HG03060 (cell line): ENCODE measurements at regions not wholly inside any gene's neighbourhood (a gene's known extent, or its start where the extent isn't known, plus 50 kb on each side); places are given as distances from the start of the nearest gene placed in this dataset.

Experiments
- ATAC-seq: cut with Tn5 transposase; IDR thresholded peaks from one replicate; pipeline ENCODE4 v1.9.1; 2021; ENCODE audit warnings: low read depth, moderate number of reproducible peaks; ENCODE audit not compliant: unreplicated experiment

- ATAC-seq, result no peak
Observed at GRCh38 chr3:140809316-140809715, 131.5 kb downstream of the TRIM42 start.

GRCh38 chr3:140816372-140817195 is 125.1 kb upstream of the SLC25A36 start:
- peak; percentile 92 for ATAC-seq

- no peak for ATAC-seq
Observed at GRCh38 chr3:140821493-140821892, 120.1 kb upstream of the SLC25A36 start.

- no peak for ATAC-seq
Observed at GRCh38 chr3:140822401-140823047, 119.1 kb upstream of the SLC25A36 start.

- no peak for ATAC-seq
Observed at GRCh38 chr3:140823106-140823505, 118.5 kb upstream of the SLC25A36 start.

- no peak for ATAC-seq
Observed at GRCh38 chr3:140827894-140828293, 113.7 kb upstream of the SLC25A36 start.

- no peak for ATAC-seq
Observed at GRCh38 chr3:140828585-140828984, 113.1 kb upstream of the SLC25A36 start.

- no peak for ATAC-seq
Observed at GRCh38 chr3:140829796-140830195, 111.8 kb upstream of the SLC25A36 start.

- no peak for ATAC-seq
Observed at GRCh38 chr3:140830391-140830790, 111.2 kb upstream of the SLC25A36 start.

GRCh38 chr3:140832883-140833282 is 108.8 kb upstream of the SLC25A36 start:
- ATAC-seq, result no peak

GRCh38 chr3:140834266-140835037 is 107.2 kb upstream of the SLC25A36 start:
- ATAC-seq, result no peak

- peak; percentile 96 for ATAC-seq
Observed at GRCh38 chr3:140842984-140843649, 98.5 kb upstream of the SLC25A36 start.

- ATAC-seq, result no peak
Observed at GRCh38 chr3:140843656-140844055, 98.0 kb upstream of the SLC25A36 start.

GRCh38 chr3:140844072-140844471 is 97.6 kb upstream of the SLC25A36 start:
- no peak for ATAC-seq

GRCh38 chr3:140845882-140846281 is 95.8 kb upstream of the SLC25A36 start:
- ATAC-seq, result no peak

- no peak for ATAC-seq
Observed at GRCh38 chr3:140848666-140849065, 93.0 kb upstream of the SLC25A36 start.

GRCh38 chr3:140850210-140850955 is 91.3 kb upstream of the SLC25A36 start:
- ATAC-seq, result no peak

- ATAC-seq, result no peak
Observed at GRCh38 chr3:140854961-140855360, 86.7 kb upstream of the SLC25A36 start.

GRCh38 chr3:140856905-140857304 is 84.7 kb upstream of the SLC25A36 start:
- no peak for ATAC-seq

- no peak for ATAC-seq
Observed at GRCh38 chr3:140857993-140858392, 83.6 kb upstream of the SLC25A36 start.
